ENCODE measurements at regions not wholly inside any gene's neighbourhood (a gene's known extent, or its start where the extent isn't known, plus 50 kb on each side); places are given as distances from the start of the nearest gene placed in this dataset.

- ATAC-seq (no peak), DNase-seq (ENCODE audit: low spot score) (no peak)
Observed at GRCh38 chr16:6038941-6039645, 941.5 kb upstream of the EEF2KMT start.

DNA sequence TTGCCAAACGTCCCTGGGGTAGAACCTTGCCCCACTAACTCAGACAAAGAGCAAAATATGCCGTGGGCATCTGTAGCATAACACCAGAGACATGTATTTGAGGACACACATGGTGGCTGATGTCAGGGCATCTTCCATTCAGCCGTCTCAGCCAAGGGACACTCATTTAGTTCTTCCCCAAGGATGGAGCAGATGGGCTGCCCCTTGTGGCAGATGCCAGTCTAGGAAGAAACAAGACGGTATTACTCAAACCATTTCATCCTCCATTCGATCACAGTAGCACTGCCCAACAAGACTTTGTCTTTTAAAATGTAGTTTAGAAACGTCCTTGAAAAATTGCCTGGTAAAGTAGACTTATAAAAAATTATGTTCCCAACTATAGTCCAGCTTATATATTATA lies 937.6 kb upstream of the EEF2KMT start:
- ATAC-seq (no peak), DNase-seq (ENCODE audit: low spot score) (no peak)

DNA sequence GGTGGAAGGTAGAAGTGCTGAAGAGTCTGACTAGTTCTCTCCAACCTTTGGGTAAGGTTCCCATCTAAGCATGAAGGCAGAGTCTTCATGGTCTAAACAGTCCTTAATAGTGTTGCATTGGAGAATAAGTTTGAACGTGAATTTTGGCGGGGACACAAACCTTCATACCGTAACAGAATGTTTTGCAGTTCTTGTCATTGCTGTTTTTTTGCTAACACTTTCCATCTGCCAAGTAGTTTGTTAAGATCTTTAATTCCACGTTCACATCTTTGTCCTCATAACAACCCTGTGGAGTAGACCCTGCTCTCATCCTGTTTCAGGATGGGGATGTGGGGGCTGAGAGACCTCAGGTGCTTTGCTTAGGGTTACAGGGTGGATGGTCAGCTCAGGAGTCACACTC lies 936.9 kb upstream of the EEF2KMT start:
- ATAC-seq, result no peak

GRCh38 chr16:6032438-6032837 lies 934.8 kb upstream of the EEF2KMT start:
- ATAC-seq (no peak), DNase-seq (ENCODE audit: low spot score) (no peak)

More for the DNA sequence above, 936.9 kb upstream of the EEF2KMT start:
- no peak for DNase-seq (ENCODE audit: low spot score)

DNA sequence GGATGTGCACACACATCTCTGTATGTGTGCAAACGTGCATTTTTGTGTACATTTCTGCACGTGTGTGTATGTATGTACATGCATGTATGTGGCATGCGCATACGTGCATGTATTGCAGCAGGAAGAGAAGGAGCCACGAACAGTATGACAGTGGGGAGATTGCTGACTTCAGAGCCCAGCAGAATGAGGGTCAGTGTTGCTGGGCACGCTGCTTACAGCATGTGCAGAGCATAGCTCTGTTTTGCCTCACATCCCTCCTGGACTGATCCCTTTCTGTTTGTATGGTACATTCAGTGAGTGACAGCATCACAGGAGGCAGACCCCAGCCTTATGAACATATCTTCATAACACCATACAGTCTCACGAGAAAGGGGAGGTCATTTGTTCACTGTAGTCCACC lies 934.0 kb upstream of the EEF2KMT start:
- DNase-seq (ENCODE audit: low spot score), result no peak
- ATAC-seq, result no peak

- DNase-seq (ENCODE audit: low spot score), result no peak
- no peak for ATAC-seq
Observed at GRCh38 chr16:6031102-6031501, 933.5 kb upstream of the EEF2KMT start.

DNA sequence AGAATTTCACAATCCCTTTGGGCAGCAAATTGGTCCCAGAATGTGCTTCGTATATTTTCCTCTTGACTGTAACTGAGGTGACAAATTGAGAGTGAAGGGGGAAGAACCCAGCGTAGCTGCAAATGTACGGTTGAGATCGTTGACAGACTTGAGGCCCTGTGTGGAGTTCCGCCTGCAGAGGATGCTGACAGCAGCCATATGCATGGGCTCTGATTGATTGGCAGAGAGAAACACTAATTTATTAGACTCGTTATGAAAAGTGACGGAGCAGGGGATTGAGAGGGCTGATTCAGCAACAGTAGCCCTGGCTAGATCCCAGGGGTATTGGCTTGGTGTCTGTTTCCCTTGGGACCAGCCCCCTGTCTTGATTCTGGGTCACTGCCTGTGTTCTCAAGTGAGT lies 930.1 kb upstream of the EEF2KMT start:
- ATAC-seq (no peak), DNase-seq (ENCODE audit: low spot score) (no peak)

DNA sequence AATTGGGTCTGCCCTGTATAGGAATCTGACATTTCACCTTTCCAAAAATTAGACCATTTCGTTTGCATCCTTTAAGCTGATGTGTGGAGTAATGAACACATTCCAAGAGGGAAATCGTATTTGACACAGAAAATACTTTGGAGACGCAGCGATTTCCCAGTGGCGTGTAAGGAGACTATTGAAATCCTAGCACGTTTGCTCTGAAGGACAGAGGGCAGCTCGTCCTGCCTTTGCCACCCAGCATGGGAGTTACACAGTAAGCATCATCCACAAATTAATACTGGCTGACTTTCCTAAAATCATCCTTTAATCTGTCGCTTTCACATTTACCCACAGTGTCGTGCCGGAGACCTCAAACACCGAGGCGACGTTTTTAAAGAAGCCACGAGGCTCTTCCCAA lies 925.9 kb upstream of the EEF2KMT start:
- DNase-seq (ENCODE audit: low spot score), result no peak
- no peak for ATAC-seq

DNA sequence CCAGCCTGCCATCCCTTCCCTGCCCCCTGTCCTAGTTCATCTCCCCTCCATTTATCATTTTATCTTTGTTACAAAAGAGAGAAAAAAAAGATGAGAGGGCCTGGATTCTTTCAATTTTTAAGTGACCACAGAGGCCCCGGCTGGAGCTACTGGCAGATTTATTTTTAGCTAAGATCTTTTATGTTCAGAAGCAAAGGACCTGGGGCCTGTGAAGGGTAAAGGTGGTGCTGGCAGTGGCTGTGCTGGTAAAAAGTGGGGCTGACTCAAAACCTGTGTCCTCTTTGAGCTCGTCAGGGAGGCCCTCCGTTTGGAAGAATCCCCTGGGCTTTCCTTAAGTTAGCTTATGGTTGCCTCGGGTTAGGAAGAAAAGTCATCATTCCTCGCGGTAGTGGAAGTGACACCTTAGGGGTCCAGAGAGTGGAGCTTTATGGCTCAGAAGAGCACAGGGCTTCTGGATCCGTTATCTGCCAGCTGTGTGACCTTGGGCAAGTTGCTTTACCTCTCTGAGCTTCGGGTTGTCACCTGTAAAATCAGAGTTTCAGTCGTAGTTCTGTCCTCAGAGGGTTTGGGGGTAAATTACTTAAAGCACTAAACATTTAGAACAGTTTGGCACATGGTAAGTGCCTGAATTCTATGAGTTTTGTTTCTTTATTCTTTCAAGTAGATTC lies 923.8 kb upstream of the EEF2KMT start:
- no peak for DNase-seq (ENCODE audit: low spot score)
- ATAC-seq, result no peak

DNA sequence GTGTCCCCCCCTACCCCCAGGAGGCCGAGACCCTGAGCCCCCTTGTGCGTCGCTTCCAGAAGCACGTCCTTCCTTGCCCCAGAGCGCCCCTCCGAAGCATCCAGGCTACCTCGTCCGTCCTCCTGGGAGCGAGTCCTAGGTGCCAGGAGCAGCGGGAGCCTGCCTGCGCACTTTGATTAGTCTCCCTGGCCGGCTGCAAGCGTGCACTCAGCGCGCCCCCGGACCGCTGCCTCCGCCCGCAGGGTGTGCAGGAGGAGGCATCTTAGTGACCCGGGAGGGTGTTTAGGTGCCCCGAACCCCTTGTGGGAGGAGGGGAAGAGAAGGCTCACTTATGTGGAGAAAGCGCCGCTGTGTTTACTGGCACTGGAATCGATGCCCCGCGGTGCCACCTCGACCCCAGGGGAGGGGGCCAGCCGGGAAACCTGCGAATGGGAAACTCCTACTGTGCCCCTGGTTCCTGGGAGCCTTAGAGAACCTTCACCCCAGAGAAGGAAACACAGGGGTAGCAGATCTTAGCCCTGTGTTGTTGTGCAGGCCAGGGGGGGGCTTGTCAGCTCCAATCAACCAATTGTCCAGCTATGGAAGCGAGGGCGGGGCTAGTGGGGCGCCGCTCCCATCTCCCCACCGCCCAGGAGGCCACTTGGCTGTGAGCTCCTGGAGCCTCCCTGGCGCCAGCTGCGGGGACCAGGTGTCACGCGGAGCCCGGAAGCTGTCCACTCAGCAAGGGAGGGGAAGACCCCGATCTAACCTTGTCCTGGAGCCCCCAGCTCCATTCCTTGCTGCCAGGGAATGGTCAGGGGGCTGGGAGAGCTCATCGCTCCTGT lies 922.8 kb upstream of the EEF2KMT start:
- DNase-seq (ENCODE audit: low spot score) (no peak), ATAC-seq (no peak)

DNA sequence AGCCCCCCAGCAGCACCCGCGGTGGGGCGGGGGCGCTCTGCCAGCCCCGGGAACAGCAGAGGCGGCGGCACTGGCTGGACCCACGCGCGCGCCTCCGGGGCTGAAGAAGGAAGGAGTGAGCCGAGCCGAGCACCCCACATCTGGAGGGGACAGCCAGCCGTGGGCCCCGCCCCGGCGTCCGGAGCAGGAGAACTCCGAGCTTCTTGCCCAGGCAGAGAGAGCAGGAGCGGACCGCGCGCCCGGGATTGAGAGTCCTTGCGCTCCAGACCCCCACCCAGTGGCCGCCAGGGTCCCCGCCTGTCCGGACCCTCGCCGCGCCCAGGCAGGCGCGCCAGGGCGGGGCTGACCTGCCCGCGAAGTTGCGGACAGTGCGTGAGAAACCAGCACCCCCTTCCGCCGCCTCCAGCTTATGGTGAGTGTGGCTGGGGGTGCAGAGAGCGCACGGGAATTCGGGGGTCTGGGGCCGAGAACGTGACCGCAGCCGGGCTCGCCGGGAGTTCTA lies 921.9 kb upstream of the EEF2KMT start:
- ATAC-seq, result no peak
- DNase-seq (ENCODE audit: low spot score), result no peak

DNA sequence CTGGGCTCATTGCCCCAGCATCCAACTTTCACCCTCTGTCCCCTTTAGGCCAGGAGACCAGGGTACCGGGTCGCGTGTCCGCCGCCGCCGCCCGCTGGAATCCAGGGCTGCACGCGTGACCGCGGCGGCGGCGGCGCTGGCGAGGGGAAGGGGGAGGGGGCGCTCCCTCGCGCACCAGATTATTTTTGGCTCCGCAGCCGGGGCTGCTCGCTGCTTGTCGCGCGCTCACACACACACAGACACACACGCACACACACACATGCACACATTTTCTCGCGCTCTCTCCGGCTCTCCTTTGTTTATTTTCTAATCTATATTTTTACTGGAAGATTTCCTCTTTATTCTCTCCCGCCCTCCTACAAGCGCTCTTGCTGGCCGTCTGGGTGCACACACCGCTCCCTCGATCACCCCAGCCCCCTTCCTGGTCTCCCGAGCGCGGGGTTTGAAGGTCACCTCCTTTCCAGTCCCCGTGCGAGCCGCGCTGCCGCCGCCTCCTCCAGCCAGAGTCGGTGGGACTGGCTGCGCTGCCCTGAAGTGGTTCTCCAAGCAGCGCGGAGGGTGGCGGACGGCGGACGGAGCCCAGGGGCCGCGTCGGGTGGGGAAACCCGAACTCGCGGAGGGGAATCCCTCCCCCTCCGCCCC lies 921.4 kb upstream of the EEF2KMT start:
- DNase-seq (ENCODE audit: low spot score), result no peak
- no peak for ATAC-seq

- ATAC-seq, result peak; percentile 78
- DNase-seq (ENCODE audit: low spot score), result no peak
Observed at GRCh38 chr16:6016530-6017184, 919.1 kb upstream of the EEF2KMT start.

DNA sequence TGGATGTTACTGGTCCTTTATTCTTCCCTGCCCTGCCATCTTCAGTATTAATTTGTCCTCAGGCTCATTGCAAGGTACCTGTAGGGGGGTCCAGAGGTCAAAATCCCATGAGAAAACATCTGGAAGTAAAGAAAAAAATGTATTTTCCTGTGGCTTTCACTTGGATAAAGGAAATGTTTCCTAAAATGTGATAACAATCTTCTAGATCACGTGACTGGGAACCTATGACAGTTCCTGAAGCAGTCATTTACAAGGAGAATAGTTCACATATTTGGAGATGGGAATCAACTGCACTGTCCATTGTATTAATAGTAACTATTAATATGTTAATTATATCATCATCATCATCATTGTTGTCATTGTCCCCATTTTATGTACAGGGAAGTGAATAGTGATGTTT lies 915.1 kb upstream of the EEF2KMT start:
- DNase-seq (ENCODE audit: low spot score) (no peak), ATAC-seq (no peak)

- no peak for ATAC-seq
Observed at GRCh38 chr16:6009151-6009550, 911.6 kb upstream of the EEF2KMT start.

GRCh38 chr16:6008670-6009069 lies 911.1 kb upstream of the EEF2KMT start:
- DNase-seq (ENCODE audit: low spot score), result no peak
- ATAC-seq, result no peak

More at GRCh38 chr16:6009151-6009550, 911.6 kb upstream of the EEF2KMT start:
- DNase-seq (ENCODE audit: low spot score), result no peak

GRCh38 chr16:5993356-5993755 lies 895.8 kb upstream of the EEF2KMT start:
- ATAC-seq (no peak), DNase-seq (ENCODE audit: low spot score) (no peak)

DNA sequence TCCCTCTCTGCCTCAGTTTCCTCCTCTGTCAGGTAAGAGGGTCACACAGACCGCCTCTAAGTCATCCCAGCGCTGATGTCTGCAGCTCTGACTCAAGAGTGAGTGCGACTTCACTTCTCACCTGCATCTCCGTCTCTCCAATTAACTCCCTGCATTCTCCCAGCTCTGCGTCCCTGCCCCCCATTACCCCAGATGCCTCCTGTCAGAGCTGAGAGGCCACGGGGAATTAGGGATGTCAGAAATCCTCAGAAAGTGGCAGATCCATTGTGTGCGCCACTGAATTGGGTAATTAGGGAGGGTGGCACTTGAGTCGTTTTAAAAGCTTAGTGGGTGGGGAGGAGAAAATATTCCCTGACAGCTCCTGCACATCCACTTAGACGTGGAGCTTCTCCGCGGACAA lies 885.4 kb upstream of the EEF2KMT start:
- DNase-seq (ENCODE audit: low spot score) (no peak), ATAC-seq (no peak)

DNA sequence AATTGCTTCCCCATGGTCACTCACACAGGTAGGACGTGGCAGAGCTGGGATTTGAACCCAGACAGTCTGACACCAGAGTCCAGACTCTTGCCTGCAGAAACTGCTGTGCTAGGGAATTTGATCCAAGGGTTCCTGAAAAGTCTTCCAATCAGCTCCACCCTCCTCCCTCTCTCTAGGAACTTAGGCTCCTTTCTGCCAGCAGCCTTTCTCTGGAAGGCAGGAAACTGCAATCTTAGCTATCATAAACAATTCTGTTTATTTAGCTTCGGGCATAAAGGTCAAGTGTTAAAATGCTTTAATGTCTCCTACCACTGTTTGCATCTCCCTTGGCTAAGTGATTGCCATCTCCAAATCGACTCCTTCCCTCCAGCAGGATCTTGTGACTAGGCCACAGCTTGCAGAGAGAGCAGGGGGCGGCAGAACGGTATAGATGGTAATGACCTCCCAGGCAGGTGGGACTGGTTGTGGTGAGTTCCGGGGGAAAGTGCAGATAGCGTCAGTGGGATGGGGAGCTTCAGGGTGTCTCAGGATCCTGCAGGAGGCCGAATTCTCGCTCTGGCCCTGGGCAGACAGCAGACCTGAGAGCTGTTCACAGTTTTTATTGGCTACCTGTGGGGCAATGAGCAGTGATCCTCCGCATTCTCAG lies 882.4 kb upstream of the EEF2KMT start:
- ATAC-seq, result no peak
- DNase-seq (ENCODE audit: low spot score), result no peak

DNA sequence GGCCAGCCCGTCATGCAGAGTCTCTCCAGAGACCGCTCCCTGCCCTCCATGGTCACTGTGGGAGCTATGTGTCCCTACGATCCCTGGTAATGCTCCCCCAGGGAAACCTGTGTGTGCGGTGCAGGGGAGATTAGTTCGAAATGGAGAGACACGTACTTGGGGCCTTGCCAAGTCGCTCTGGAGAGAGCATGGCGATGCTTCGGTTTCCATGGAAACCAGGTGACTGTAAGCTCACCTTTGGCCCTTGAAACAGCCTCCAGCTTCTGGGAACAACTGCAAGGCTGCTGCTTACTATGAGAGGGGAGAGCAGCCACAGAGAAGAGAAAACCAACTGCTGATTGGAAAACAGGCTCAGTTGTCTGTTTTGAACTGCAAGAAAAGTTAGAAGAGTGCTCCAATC lies 879.7 kb upstream of the EEF2KMT start:
- no peak for DNase-seq (ENCODE audit: low spot score)
- no peak for ATAC-seq
